IPS DF 6.9 (cell line): ENCODE measurements at regions not wholly inside any gene's neighbourhood (a gene's known extent, or its start where the extent isn't known, plus 50 kb on each side); places are given as distances from the start of the nearest gene placed in this dataset.

Experiments
- DNase-seq: peaks from one replicate; pipeline ENCODE4 v3.0.0-alpha.2; 2013; ENCODE audit warnings: low read depth, low spot score
- H3K27ac ChIP-seq: one replicate; pipeline ENCODE4 v1.5.1; 2013; ENCODE audit warnings: low read length, control low read depth
- H3K27me3 ChIP-seq: 2 replicates; pipeline ENCODE4 v1.6.1; 2013; ENCODE audit warnings: mild to moderate bottlenecking, low read length; ENCODE audit not compliant: control insufficient read depth, insufficient read depth
- H3K36me3 ChIP-seq: 2 replicates; pipeline ENCODE4 v1.6.1; 2013; ENCODE audit warnings: low read length; ENCODE audit not compliant: control insufficient read depth, insufficient read depth
- H3K4me1 ChIP-seq: 2 replicates; pipeline ENCODE4 v1.6.1; 2013; ENCODE audit warnings: low read length; ENCODE audit not compliant: control insufficient read depth, insufficient read depth
- H3K4me3 ChIP-seq: 2 replicates; pipeline ENCODE4 v1.5.1; 2013; ENCODE audit warnings: mild to moderate bottlenecking, low read length
- H3K9me3 ChIP-seq: 2 replicates; pipeline ENCODE4 v1.6.1; 2013; ENCODE audit warnings: low read length, inconsistent platforms; ENCODE audit not compliant: control insufficient read depth, insufficient read depth
- WGBS: extraction: QIAGEN DNeasy Blood & Tissue Kit; methylation state at CpG from one replicate; pipeline ENCODE4 v1.1.7; 2013; ENCODE audit warnings: mixed read lengths, missing lambda C conversion rate; ENCODE audit not compliant: insufficient read length, insufficient coverage; 5-methylcytosine and 5-hydroxymethylcytosine counted together

DNA sequence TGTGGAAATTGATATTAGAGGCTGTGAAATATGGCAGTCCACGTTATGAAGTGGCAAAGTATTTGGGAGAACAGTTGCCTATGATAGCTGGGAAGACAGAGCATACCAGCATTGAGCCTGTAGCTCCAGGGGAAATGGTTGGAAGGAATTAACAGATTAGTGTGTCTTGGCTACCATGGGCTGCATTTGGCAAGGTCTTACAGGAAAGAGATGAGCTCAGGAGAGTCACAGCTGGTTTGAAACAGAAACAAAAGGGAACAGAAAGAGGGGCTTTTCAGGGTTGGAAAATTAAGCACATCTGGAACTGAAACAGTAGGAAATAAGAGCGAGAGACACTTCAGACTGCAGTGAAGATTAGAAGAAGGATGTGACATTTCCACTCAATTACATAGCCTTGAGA is 141.7 kb downstream of the FBLN2 start:
- Histone ChIP-seq H3K9me3 (no peaks in the 10 kb centered on the region), H3K27me3 (no peaks in the 10 kb centered on the region), H3K4me3 (no peak overlapping the region), H3K36me3 (no peaks in the 10 kb centered on the region), H3K4me1 (no peaks in the 10 kb centered on the region; the same call in 1 of the 2 replicates), H3K27ac (no peak overlapping the region)
- WGBS: no CpG with 5 or more reads among the region's 2 CpGs
- no peak for DNase-seq

DNA sequence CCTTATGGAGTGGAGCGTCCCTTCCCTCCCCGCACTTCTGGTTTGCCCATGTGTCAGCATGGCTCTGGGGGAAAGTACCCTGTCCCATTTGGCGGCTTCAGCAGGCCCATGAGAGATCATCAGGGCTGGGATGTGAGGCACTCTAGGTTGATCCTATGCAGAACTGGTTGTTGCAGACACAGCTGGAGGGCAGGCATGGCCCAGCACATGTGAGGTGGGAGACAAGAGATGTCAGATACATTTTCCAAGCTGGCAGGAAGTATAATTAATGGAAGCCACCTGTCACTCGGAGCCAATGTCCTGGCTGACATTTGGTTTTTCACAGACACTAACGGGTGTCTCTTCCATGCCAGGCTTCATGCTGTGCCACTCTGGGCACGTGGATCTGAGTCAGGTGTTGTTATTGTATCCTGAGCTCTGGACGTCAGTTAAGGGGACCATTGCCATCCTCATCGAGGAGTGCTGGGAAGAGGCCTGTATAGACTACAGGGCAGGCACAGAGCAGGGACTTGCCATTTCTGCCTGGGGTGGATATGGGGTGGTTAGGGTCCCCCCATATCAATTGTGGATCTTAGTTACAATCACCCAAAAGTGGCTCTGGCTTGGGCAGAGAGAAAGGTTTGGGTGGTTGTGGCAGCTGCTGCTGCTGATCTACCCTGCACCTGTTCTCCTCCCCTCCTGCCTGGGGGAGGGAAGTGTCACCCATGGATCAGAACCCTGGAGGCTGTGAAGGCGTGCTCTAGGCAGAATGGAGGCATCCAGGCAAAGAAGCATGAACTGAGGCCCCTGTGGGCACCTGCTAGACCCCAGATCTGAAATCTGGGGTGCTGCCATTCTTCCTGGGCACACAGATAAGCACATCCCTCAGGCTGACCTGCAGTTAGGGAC is 140.7 kb downstream of the FBLN2 start:
- DNase-seq: no peak

DNA sequence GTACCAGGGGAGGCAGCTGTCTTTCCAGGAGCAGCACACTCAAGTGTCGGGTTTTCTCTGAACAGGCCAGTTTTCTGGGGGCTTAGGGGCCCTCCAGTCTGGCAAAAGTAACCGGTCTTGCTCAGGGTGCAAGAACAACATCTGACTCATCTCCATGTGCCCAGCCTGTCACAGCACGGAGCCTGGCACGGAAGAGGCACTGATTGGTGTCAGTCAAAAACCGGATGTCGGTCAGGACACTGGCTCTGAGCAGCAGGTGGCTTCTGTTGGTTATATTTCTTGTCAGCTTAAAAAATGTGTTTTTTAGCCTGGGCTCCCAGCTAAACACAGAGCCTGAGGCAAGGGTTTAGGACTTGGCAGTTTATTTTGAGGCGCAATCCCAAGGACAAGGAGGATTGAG is 139.9 kb downstream of the FBLN2 start:
- Histone ChIP-seq H3K4me3 (no peak overlapping the region), H3K27ac (no peak overlapping the region), H3K36me3 (no peaks in the 10 kb centered on the region), H3K9me3 (no peaks in the 10 kb centered on the region), H3K4me1 (no peaks in the 10 kb centered on the region; the same call in 1 of the 2 replicates), H3K27me3 (no peaks in the 10 kb centered on the region)
- WGBS: no CpG with 5 or more reads among the region's 7 CpGs
- no peak for DNase-seq

More for the DNA sequence above, 140.7 kb downstream of the FBLN2 start:
- no peak overlapping the region for H3K4me3 ChIP-seq
- H3K27ac ChIP-seq: no peak overlapping the region
- no peaks in the 10 kb centered on the region for H3K27me3 ChIP-seq
- WGBS: no CpG with 5 or more reads among the region's 9 CpGs
- H3K9me3 ChIP-seq: no peaks in the 10 kb centered on the region
- no peaks in the 10 kb centered on the region; the same call in 1 of the 2 replicates for H3K4me1 ChIP-seq
- no peaks in the 10 kb centered on the region for H3K36me3 ChIP-seq

DNA sequence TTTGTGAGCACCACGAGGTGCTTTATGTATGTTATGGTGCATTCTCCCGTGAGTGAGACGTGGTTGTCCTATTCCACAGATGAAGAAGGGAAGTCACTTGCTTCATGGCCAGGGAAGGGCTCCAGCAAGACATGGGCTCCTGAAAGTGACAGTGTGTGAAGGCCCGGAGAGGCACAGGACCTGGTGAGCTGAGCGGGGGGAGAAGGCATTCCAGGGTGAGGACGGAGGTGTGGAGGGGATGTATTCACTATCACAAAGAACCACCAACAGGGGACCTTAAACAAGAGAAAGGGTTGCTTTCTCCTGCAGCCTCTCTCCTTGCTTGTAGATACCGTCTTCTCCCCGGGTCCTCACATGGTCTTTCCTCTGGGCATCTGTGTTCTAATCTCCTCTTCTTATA is 139.1 kb downstream of the FBLN2 start:
- Histone ChIP-seq H3K36me3 (no peaks in the 10 kb centered on the region), H3K9me3 (no peaks in the 10 kb centered on the region), H3K4me3 (no peak overlapping the region), H3K4me1 (no peaks in the 10 kb centered on the region; the same call in 1 of the 2 replicates), H3K27ac (no peak overlapping the region), H3K27me3 (no peaks in the 10 kb centered on the region)
- no CpG with 5 or more reads among the region's 8 CpGs for WGBS
- no peak for DNase-seq
